IPS-NIHi7 (cell line): ENCODE measurements at regions not wholly inside any gene's neighbourhood (a gene's known extent, or its start where the extent isn't known, plus 50 kb on each side); places are given as distances from the start of the nearest gene placed in this dataset.

ENCODE experiments used
- DNase-seq: peaks from one replicate; pipeline ENCODE4 v3.0.0; 2012; ENCODE audit warnings: mixed read lengths; ENCODE audit errors: extremely low spot score

DNA sequence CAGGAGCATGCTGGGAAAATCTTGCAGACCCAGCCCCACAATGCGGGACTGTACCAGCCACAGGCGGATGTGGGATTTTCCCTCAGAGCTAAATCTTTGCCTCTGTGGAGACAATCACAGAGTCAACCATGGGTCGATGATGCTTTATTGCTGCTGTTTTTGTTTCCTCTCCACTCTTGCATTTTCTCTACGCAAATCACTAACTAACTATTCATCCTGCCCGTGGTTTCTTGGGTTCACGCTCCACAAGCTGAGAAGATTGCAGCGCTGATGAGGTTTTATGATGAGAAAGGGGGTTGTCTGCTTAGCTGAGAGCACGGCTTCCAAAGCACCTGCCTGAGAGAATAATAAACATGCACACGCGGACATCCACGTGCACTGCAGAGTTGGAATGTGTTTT is 500.2 kb upstream of the ADAMTS16 start:
- DNase-seq = no peak

DNA sequence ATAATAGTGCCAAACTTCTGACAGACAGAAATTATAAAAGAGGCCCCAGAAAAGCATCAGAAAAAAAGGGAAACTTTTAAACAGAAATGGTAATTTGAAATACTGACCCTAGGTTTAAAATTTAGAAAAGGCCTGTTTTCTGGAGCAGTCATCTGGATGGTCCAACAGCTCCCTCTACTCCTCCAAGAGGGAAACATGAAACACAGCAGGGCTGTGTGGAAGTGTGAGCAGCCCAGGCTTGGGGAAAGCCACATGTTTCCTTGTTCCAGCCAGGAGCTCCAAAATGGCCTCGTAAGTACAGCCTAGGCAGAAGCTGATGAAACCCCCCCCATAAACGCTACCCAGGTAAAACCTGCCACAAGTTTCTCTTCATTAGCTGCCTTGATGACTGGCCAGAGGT is 499.3 kb upstream of the ADAMTS16 start:
- peak; percentile 46 for DNase-seq

DNA sequence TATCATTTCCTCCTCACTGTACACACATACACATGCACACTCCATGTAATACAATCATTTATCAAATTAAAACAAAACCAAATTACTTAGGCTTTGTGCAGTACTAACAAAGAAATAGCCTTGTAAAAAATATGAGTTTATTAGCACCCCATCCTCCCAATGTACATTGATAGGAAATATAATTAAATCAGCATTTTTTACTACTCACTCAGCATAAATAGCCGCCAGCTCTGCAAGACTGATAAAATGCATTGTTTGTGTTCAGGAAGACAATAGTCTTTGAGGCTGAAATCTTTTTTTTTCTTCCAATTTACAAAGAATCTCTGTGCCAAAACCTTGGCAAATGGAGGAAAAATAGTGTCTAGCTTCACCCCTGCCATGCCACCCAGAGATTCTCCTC is 497.6 kb upstream of the ADAMTS16 start:
- DNase-seq = no peak

DNA sequence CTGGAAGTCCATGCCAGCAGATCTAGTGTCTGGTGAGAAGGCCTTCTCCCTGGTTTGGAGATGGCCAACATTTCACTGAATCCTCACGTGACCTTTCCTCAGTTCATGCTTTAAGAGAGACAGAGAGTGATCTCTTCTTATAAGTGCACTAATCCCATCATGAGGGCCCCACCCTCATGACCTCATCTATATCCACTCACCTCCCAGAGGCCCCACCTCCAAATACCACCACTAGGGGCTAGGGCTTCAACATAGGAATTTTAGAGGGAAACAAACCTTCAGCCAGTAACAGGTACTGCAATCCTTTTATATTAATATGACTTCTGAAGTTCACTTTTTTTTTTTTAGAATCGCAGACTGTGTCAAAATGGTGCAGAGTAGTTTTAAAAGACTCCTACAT is 496.9 kb upstream of the ADAMTS16 start:
- no peak for DNase-seq

DNA sequence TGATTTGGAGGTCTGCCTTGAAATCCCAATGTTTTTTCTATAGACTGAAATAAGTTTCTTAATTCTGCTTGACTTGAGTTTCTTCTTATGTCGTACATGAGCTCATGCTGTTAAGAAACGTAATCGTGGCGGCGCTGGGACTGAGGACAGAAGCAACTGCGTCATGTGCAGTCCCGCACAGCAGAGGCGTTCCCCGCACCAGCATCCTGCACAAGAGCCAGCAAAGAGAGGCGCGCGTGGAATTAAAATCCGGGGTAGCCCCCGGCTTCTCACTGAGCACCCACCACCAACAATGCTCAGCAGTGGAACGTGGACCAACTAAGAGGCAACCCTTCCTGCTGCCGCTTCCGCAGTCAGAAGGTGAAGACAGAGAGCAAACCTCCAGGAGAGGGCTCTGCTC is 496.2 kb upstream of the ADAMTS16 start:
- DNase-seq = no peak

DNA sequence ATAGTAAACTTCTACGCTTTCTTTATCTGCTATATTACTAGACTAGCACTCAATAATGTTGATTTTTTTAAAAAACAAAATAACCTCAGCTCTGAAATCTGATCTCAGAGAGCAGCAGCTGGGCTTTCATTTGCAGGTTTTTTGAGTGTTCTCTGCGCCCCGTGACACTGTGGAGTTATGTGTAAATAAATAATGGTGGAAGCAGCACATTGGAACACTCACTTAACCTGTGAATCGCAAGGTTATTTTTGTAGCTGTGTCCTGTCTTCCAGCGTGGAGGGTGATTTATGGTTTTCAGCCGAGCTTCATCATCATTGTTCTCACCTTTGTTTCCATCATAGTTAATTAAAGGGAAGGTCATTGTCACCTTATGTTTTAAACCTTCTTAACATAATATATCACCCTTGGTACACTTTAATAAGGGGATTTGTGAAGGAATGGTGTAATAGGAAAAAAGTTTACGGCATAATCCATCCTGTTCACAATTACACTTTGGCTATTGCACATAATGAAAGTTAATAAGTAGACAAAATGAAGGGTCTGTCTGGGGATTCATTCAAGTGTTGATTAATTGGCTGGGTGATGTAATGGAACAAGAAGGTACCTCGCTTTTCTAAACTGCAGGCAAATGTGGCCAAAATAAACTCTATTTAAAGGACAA is 493.3 kb upstream of the ADAMTS16 start:
- DNase-seq = no peak

DNA sequence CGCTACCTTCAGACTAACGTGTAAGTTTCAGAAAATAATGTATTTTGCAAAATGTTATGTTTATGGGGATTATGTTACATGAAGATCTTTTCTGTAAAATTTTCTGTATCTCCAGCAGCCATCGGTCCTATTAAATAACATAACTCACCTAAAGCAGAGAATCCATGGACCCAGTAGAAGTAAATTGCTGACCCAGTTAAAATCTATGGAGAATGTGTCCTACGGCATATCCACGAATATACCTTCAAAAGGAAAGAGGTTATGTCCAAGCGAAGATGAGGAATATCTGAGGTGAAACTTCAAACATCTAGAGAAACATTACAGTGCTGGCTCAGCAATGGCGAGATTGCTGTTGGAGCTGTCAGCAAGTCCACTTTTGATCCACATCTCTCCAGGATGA is 492.2 kb upstream of the ADAMTS16 start:
- DNase-seq = no peak

DNA sequence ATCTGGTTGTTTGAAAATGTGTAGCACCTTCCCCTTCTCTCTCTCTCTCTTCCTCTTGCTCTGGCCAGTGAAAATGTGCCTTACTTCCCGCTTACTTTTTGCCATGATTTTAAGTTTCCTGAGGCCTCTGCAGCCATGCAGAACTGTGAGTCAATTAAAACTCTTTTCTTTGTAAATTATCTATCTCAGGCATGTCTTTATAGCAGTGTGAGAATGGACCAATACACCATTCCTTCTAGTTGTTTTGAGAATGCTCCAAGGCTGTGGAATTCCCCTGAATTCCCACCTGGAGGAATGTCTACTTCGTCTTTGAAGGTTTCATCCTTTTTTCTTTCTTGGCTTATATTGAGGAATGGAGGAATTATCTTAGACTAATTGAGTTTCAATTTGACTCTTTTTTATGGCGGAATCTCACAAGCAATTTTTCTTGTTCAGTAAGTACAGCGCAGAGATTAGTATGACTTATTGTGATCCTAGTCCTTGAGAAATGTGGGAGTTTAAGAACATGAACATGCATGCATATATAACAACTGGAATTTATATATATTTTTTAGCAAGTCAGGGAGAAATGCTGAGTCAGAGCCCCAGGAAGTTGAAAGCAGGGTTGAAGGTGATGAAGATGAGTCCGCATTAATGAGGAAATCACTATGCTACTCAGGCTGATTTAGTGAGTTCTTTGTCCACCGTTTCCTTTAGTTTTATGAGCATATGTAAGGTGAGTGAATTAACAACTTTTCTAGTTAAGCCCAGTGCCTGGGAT is 488.1 kb upstream of the ADAMTS16 start:
- no peak for DNase-seq

DNA sequence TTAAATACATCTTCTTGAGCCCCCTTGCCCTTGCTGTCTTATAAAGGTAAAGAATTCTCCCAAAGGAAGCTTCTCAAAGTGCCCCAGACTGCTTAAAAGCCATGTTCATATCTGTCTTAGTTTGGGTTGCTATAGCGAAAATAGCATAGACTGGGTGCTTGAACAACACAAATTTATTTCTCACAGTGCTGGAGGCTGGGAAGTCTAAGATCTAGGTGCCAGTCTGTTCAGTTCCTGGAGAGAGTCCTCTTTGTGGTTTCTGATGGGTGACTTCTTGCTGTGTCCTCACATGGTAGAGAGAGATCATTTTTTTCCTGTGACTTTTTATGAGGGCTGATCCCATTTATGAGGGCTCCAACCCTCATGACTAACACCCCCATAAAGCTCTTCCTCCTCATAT is 486.7 kb upstream of the ADAMTS16 start:
- DNase-seq = no peak

DNA sequence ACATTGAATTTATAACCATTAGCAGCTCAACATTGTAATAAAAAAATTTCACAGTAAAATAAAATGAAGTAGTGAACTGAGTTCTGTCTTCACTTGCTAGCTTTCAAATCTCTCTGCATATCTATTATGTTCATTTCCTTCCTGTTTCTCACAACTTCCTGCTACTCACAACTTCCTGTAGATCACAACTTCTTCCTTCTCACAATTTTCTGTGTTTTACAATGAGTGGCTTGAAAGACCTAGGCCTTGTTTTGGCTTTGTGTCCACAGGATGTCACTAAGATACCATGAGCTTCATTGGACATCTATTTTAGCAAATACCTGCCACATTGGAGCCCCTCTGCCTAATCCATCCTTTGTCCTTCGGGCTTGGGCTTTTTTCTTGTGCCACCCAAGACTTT is 480.3 kb upstream of the ADAMTS16 start:
- no peak for DNase-seq

DNA sequence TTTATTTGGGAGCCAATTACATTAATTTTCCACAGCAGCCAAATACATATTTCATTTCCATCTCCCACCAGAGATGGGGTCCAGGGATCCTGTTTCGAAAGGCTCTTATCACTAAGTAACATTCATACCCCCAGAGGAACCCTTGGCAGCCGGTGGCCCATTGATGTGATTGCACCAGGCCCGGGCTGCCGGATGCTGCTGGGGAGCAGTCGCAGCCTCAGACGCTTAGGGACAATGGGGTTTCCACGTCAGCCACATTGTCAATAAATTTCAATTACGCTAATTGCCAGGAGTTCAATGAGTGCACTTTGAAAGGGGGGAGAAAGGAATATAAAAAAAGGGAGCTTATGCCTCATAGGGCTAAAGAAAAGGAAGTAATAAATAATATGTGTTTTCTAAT is 478.8 kb upstream of the ADAMTS16 start:
- DNase-seq = no peak

DNA sequence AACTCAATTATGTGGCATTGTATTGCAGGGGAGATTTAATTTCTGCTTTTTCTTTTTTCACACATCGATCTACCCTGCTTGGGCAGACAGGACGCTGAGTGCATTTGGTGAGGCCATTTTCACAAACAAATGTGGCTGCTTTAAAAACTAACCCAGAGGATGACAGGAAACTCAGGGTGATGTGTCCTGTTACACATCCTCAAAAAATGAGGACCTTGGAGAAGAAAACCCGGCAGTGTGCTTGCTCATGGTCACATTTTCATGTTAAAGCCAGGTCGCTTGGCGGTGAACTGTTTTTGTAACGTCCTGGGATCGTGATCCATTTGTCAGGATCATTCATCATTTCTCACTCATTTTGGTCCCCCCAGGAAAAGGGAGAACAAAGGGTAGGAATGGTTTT is 478.3 kb upstream of the ADAMTS16 start:
- no peak for DNase-seq

DNA sequence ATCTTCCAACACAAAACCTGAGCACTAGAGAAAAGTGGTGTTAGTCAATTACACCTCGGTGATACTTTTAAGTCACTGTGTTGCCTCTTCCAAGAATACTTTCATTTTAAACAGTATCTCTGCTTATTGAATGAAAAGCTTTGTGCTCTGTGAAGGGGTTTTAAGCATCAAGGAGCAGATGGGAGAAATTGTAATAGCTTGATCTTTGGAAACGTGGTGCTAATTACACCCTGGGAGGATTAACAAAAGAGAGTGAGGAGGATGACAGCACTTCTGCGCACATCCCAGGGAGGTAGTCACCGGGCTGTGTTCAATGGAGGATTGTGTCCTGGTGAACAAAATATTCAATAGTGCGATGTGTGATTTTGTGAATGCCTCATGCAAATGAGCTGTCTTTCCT is 477.4 kb upstream of the ADAMTS16 start:
- DNase-seq = no peak

DNA sequence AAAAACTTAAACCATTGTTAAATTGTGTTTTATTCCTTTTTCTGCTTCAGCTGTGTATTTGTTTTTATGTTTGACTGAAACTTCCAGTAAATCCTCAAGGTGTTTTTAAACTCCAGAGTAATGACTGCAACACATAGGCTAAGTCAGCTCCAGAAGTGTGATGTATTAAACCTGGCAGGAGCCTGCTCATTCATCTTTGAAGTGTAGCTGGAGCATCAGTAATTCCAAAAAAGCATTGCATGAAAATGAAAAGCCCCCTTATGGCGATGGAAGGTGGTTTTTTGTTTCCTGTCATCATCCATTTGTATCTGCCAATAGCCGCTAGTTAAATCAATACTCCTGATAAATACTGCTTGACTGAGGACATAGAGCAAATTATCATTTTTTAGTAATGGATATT is 474.2 kb upstream of the ADAMTS16 start:
- DNase-seq = no peak

DNA sequence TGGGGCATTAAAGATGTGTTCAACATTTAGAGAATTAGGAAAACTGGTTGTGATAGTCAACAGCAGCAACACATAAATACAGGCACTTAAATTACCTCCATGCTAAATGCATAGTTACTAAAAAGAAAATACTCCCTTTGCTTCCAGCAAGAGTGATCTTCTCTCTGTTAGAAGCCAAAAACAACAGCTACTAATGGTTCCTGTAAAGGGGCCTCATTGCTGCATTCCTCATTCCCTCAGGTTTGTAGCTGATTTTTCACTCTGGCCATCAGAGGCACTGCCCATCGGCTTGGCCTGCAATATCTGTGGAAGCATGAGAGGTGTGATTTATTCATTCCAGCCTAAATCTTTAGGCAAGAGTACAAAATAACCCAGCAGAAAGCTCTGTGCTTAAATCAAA is 466.0 kb upstream of the ADAMTS16 start:
- DNase-seq = no peak

DNA sequence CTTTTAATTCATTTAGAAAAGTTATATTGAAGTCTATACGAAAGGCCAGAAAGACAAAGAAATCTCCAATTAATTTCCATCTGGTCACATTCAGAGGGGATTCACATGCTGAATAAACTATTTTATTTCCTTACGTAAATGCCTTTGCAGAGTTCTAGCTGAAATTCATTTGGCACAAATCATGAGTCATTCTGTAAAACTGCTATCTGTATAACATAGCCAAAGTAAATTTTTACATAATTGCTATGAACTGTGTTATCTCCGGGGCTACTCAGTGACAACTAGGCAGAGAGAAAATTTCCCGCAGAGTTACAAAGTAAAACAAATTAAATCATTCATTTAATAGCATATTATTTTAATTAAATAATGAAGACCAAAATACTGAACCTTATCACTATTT is 463.2 kb upstream of the ADAMTS16 start:
- no peak for DNase-seq

DNA sequence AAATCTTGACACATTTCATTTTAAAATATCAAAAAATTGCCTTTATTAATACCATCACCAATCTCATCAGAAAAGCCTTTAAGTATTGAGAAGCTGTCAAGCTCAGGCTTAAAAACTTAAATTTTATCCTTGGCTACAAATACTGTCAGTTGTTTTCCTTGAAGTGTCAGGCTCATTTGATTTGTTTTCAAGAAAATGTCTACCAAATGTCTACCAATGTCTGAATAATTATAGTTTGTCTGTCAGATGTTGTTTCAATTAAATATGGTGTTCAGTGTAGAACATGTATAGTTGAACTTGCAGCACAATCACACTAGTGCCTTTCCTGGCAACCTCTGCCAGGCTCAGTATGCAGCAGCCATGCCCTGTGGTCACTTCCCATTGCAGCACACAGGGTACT is 455.2 kb upstream of the ADAMTS16 start:
- DNase-seq = no peak

DNA sequence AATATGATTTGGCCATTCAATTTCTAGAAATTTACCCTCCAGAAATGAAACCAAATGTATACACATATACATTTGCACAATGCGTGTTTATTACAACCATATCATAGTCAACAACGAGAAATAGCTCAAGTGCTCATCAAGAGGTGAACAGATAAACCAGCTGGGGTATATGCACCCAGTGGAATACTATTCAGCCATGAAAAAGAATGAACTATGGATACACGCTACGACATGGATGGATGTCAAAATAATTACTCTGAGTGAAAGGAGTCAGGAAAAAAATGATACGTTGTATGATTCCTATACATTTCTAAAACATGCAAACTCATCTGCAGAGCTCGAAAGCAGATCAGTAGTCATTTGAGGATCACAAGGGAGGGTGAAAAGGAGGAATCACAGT is 441.5 kb upstream of the ADAMTS16 start:
- DNase-seq = no peak

DNA sequence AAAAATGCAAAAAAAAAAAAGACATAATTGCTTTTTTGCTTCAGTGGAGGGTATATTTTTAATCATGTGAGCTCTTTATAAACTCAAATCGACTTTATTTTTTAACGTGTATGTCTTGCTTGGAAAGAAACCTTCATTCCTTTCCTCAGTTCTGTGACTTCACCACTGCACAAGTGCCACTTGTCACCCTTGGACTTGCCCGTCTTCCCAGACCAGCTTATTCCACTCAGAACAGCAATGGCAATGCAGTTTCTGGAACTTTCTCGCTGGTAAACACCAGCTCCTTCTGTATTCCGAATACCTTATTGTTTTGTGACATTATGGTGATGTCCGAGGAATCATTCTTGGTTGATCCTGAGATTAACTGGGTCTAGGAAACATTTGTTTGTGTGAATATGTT is 440.5 kb upstream of the ADAMTS16 start:
- no peak for DNase-seq

DNA sequence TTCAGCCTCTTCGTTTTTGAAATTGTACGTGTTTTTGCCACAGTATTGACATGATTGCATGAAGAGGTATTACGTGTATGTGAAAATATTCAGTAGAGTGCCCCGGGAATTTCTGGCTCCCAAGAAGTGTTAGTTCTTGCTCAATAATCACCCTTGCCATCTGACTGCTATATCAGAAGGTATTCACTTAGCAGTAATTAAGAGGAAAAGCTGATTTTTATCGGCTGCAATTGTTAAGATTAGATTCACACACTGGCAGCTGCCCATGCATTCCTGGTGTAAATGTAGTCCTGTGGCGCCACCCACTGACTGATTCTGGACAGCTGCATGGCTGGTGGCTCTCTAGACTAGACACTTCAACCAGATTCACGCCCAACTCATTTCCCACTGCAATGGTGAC is 440.1 kb upstream of the ADAMTS16 start:
- DNase-seq = peak; percentile 36

DNA sequence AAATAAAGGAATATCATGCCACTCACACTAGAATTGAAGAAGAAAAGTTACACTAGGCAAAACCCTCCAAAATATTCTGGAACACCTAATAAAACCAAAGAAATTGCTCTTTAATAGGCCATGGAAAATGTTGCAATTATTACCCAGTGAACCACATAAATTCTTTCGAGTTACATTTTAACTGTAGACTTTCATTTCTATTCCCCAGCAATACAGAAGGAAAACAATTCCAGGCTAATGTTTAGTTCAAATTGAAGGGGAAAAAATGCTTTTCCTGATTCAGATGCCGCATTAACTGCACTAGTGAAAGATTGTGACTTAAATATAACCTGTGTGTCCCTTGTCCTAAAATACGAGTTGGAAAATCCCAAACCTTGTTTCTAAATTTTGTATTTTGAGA is 439.3 kb upstream of the ADAMTS16 start:
- DNase-seq = no peak

DNA sequence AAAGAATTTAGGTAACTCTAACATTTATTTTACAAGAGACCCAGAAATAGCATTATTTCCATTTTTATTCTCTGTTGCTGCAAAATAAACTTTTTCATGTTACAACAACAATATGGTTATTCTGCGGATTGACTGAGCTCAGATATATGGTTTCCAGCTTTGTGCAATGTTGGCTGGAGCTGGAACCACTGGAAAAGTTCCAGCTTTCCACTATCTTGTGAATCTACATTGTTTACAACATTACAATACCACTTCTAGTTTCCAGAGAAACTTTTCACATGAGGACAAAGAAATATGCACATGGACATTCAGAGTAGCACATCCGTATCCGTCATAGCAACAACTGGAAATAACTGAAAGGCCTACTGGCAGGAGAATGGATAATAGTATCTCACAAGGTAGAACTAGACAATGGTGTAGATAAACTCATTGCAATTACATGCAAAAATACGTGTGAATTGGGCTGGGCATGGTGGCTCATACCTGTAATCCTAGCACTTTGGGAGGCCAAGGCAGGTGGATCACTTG is 436.1 kb upstream of the ADAMTS16 start:
- no peak for DNase-seq

DNA sequence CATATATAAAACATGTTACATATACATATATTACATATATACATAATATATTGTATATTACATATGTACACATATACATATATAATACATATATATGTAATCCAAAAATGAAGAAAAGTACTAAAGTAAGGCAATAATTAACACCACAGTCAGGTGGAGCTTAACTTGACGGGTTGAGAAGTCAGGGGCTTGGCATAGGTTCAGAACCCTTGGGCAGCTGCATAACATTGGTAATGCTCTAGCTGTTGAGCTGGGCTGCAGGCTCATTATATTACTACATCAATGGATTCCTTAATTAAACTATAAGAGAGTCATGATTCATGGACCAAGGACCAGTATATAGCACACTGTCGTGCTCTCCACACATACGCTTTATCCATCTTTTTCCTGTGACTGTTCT is 435.2 kb upstream of the ADAMTS16 start:
- no peak for DNase-seq

DNA sequence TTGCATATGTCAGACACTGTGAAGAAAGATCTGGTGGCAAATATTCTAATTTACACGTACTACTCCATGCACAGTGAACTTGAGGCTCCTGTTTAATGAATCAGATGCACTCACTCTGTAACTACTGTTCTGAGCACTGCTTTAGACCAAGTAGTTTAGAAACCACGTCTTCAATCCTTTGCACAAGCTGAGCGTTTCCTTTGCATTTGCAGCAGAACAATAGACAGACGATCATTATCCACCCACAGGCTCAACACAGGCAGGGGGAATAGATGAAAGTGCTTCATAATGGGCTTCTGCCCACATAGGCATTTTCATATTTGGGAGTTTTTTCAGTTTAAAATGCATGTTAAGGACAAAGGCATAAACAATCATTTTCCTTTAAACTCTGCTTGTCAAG is 423.3 kb upstream of the ADAMTS16 start:
- no peak for DNase-seq
